ENCODE measurements at regions not wholly inside any gene's neighbourhood (a gene's known extent, or its start where the extent isn't known, plus 50 kb on each side); places are given as distances from the start of the nearest gene placed in this dataset.

- no peak overlapping the region for H3K4me3 ChIP-seq
- TF ChIP-seq CTCF (IDR thresholded peaks at IDR 0.05) (no peak), ZC3H11A (IDR thresholded peaks at IDR 0.05) (no peak), CEBPB (IDR thresholded peaks at IDR 0.05) (peak; percentile 47 to 73), NFE2L2 (conservative IDR thresholded peaks at IDR 0.05; ENCODE audit: low read length) (no peak), FOSL2 (IDR thresholded peaks at IDR 0.05) (no peak), FOSL2 (CRISPR knock-in tag; IDR thresholded peaks at IDR 0.05) (peak; percentile 42; the same call in 1 of the 2 replicates), MYC (IDR thresholded peaks at IDR 0.05; ENCODE audit: borderline replicate concordance, low read length) (no peak), MAFK (IDR thresholded peaks at IDR 0.05; ENCODE audit: partially characterized antibody) (no peak), HOXA7 (CRISPR knock-in tag; IDR thresholded peaks at IDR 0.05) (no peak), PBX3 (IDR thresholded peaks at IDR 0.05) (no peak)
- ChIA-PET POLR2A (no interaction called here), CTCF (no interaction called here)
- H3K27ac ChIP-seq = peak overlapping the region in 1 of 2 experiments; percentile 36; a peak in 1 of 6 replicates
- no peaks in the 10 kb centered on the region for H3K9me3 ChIP-seq
- 13% methylated on average over 3 of the region's 3 CpGs for WGBS (ENCODE audit: missing lambda C conversion rate)
- H3K4me1 ChIP-seq = peaks cover 17% of the 10 kb centered on the region; the same call in 2 of the 3 replicates
- FAIRE-seq = no peak
- no peak for ATAC-seq
- DNase-seq (ENCODE audit: low read depth in 1 of 2, low spot score in 1 of 2) = no peak
- peak overlapping the region; percentile 42 for H3K4me2 ChIP-seq
Measured at GRCh38 chrX:131595120-131595519, 51.2 kb downstream of the OR13H1 start.

GRCh38 chrX:131607792-131608369 is 64.0 kb downstream of the OR13H1 start:
- FAIRE-seq (peak; percentile 82), DNase-seq (ENCODE audit: low read depth in 1 of 2, low spot score in 1 of 2) (no peak), ATAC-seq (no peak)
- Histone ChIP-seq H3K9me3 (no peaks in the 10 kb centered on the region), H3K27ac (no peak overlapping the region), H3K4me1 (no peaks in the 10 kb centered on the region), H3K4me3 (no peak overlapping the region), H3K4me2 (no peak overlapping the region)
- CTCF ChIA-PET = no interaction called here
- WGBS (ENCODE audit: missing lambda C conversion rate) = 76% methylated on average over 2 of the region's 2 CpGs
- POLR2A ChIA-PET = no interaction called here
- no peak for TF ChIP-seq EHMT2 (IDR thresholded peaks at IDR 0.05; ENCODE audit: low read depth)
- TF ChIP-seq MAFK (IDR thresholded peaks at IDR 0.05; ENCODE audit: partially characterized antibody) = peak; percentile 79

GRCh38 chrX:131609480-131609879 is 65.6 kb downstream of the OR13H1 start:
- H3K4me3 ChIP-seq = no peak overlapping the region
- ATAC-seq = no peak
- no peaks in the 10 kb centered on the region for H3K4me1 ChIP-seq
- TF ChIP-seq JUN (IDR thresholded peaks at IDR 0.05) (no peak), BHLHE40 (IDR thresholded peaks at IDR 0.05; ENCODE audit: low read depth, low read length) (no peak)
- ChIA-PET CTCF (interaction anchor here (0.8 to 1.4 kb wide), 4 partner anchors 9 to 346 kb away, joined by 3 to 4 read pairs (median 3); no protein-coding TSS in a partner anchor), POLR2A (no interaction called here)
- no peak overlapping the region for H3K27ac ChIP-seq
- WGBS (ENCODE audit: missing lambda C conversion rate) = 50% methylated on average over 4 of the region's 5 CpGs
- FAIRE-seq = peak; percentile 7
- DNase-seq (ENCODE audit: low read depth in 1 of 2, low spot score in 1 of 2) = no peak
- no peaks in the 10 kb centered on the region for H3K9me3 ChIP-seq
- H3K4me2 ChIP-seq = no peak overlapping the region

- Histone ChIP-seq H3K9me3 (no peaks in the 10 kb centered on the region), H3K27ac (no peak overlapping the region), H3K4me2 (no peak overlapping the region), H3K4me3 (no peak overlapping the region), H3K4me1 (no peaks in the 10 kb centered on the region)
- FAIRE-seq (no peak), DNase-seq (ENCODE audit: low read depth in 1 of 2, low spot score in 1 of 2) (no peak), ATAC-seq (no peak)
- ChIA-PET CTCF (no interaction called here), POLR2A (no interaction called here)
- WGBS (ENCODE audit: missing lambda C conversion rate) = 84% methylated on average over 3 of the region's 3 CpGs
- TF ChIP-seq JUN (IDR thresholded peaks at IDR 0.05) (no peak), PBX3 (IDR thresholded peaks at IDR 0.05) (no peak), MAZ (IDR thresholded peaks at IDR 0.05; ENCODE audit: borderline replicate concordance, low read depth, low read length) (no peak), TP53 (CRISPR knock-in tag; IDR thresholded peaks at IDR 0.05) (no peak), RFX5 (IDR thresholded peaks at IDR 0.05) (no peak), RCOR1 (IDR thresholded peaks at IDR 0.05; ENCODE audit: low read depth, low read length) (no peak), HES2 (IDR thresholded peaks at IDR 0.05) (no peak), ZC3H11A (IDR thresholded peaks at IDR 0.05) (no peak), FOSL2 (IDR thresholded peaks at IDR 0.05) (no peak), FOSL2 (CRISPR knock-in tag; IDR thresholded peaks at IDR 0.05) (no peak), ZSCAN20 (CRISPR knock-in tag; IDR thresholded peaks at IDR 0.05) (no peak)
Measured at GRCh38 chrX:131613260-131613659, 69.4 kb downstream of the OR13H1 start.

All from A549 (cell line).